Chondrocyte (in vitro differentiated cells): ENCODE measurements at regions not wholly inside any gene's neighbourhood (a gene's known extent, or its start where the extent isn't known, plus 50 kb on each side); places are given as distances from the start of the nearest gene placed in this dataset.

Source experiments
- DNase-seq: peaks from one replicate; pipeline ENCODE4 v3.0.0; 2021; ENCODE audit warnings: mixed read lengths, low spot score
- H3K27ac Mint-ChIP-seq: one replicate; pipeline ENCODE4 v1.8.0; 2021; ENCODE audit warnings: mild to moderate bottlenecking, moderate library complexity, mixed read lengths; ENCODE audit not compliant: unreplicated experiment
- H3K27me3 Mint-ChIP-seq: 2 replicates; pipeline ENCODE4 v1.8.0; 2021; ENCODE audit warnings: low read depth, mixed read lengths
- H3K36me3 Mint-ChIP-seq: 2 replicates; pipeline ENCODE4 v1.8.0; 2021; ENCODE audit warnings: low read depth, mixed read lengths
- H3K4me1 Mint-ChIP-seq: 2 replicates; pipeline ENCODE4 v1.8.0; 2021; ENCODE audit warnings: low read depth, mild to moderate bottlenecking, mixed read lengths
- H3K4me3 Mint-ChIP-seq: one replicate; pipeline ENCODE4 v1.8.0; 2021; ENCODE audit warnings: mild to moderate bottlenecking, moderate library complexity, mixed read lengths; ENCODE audit not compliant: unreplicated experiment
- H3K9me3 Mint-ChIP-seq: 2 replicates; pipeline ENCODE4 v1.8.0; 2021; ENCODE audit warnings: low read depth, mixed read lengths
- CTCF ChIP-seq: fragments of 200-600 bp; sonication (generic); IDR thresholded peaks from 2 replicates; pipeline ENCODE4 v1.5.0; 2021; ENCODE audit warnings: antibody characterized with exemption, mild to moderate bottlenecking, moderate library complexity

- Mint-ChIP-seq H3K27ac (no peak overlapping the region), H3K27me3 (no peaks in the 10 kb centered on the region), H3K4me3 (no peak overlapping the region), H3K9me3 (peaks cover 25% of the 10 kb centered on the region), H3K4me1 (peaks cover 13% of the 10 kb centered on the region), H3K36me3 (peaks cover 5% of the 10 kb centered on the region)
- TF ChIP-seq CTCF = no peak
- no peak for DNase-seq
These were observed 467.1 kb upstream of the THBS1 start for GRCh38 chr15:39113741-39114140.

GRCh38 chr15:39114690-39115378 is 466.0 kb upstream of the THBS1 start:
- H3K9me3 Mint-ChIP-seq = peaks cover 25% of the 10 kb centered on the region
- peaks cover 18% of the 10 kb centered on the region for H3K4me1 Mint-ChIP-seq
- no peak overlapping the region for H3K27ac Mint-ChIP-seq
- no peak for TF ChIP-seq CTCF
- H3K36me3 Mint-ChIP-seq = peaks cover 5% of the 10 kb centered on the region
- no peaks in the 10 kb centered on the region for H3K27me3 Mint-ChIP-seq
- DNase-seq = no peak
- H3K4me3 Mint-ChIP-seq = no peak overlapping the region

DNA sequence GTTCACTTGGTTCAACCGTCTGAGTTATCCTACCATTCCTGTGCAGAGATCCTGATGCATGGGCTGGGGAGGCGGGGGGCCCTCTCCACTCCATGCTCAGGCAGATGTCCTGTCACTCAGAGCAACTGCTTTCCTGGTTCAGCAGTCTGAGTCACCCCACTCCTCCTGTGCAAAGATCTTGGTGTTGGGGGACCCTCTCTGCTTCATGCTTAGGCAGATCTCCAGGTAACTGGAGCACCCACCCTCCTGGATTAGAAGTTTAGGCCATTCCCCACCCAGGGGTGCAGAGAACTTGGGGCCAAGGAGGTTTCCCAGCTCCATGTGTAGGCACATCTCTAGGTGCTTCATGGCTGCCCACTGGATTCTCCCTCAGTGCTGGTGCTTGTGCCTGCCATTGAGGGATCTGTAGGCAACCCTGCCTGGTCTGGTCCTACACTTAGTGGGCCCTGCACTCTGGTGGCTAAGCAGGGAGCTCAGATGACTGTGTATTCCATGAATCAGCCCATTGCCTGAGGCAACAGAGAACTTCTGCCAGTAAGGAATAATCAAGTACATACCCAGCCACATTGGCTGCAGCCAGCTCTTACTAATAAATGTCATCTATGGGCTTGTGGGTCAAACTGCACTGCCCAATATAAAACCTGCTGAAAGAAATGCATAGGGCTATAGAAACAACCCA is 465.4 kb upstream of the THBS1 start:
- Mint-ChIP-seq H3K9me3 (peaks cover 25% of the 10 kb centered on the region), H3K36me3 (peaks cover 8% of the 10 kb centered on the region), H3K4me3 (no peak overlapping the region), H3K4me1 (peaks cover 18% of the 10 kb centered on the region), H3K27me3 (no peaks in the 10 kb centered on the region), H3K27ac (no peak overlapping the region)
- DNase-seq = no peak
- no peak for TF ChIP-seq CTCF

GRCh38 chr15:39118510-39118909 is 462.4 kb upstream of the THBS1 start:
- no peak for DNase-seq
- Mint-ChIP-seq H3K4me1 (peaks cover 19% of the 10 kb centered on the region), H3K27ac (peak overlapping the region; percentile 71)

GRCh38 chr15:39124155-39124552 is 456.7 kb upstream of the THBS1 start:
- peak overlapping the region; percentile 42 for H3K27ac Mint-ChIP-seq
- DNase-seq = no peak
- H3K4me1 Mint-ChIP-seq = peaks cover 43% of the 10 kb centered on the region
- no peak for TF ChIP-seq CTCF
- peaks cover 2% of the 10 kb centered on the region for H3K9me3 Mint-ChIP-seq
- no peaks in the 10 kb centered on the region for H3K27me3 Mint-ChIP-seq
- H3K36me3 Mint-ChIP-seq = peaks cover 3% of the 10 kb centered on the region
- no peak overlapping the region for H3K4me3 Mint-ChIP-seq

More at GRCh38 chr15:39118510-39118909, 462.4 kb upstream of the THBS1 start:
- Mint-ChIP-seq H3K36me3 (peaks cover 8% of the 10 kb centered on the region), H3K9me3 (peaks cover 27% of the 10 kb centered on the region), H3K4me3 (no peak overlapping the region), H3K27me3 (no peaks in the 10 kb centered on the region)
- TF ChIP-seq CTCF = no peak
